ENCODE measurements at regions not wholly inside any gene's neighbourhood (a gene's known extent, or its start where the extent isn't known, plus 50 kb on each side); places are given as distances from the start of the nearest gene placed in this dataset.

DNA sequence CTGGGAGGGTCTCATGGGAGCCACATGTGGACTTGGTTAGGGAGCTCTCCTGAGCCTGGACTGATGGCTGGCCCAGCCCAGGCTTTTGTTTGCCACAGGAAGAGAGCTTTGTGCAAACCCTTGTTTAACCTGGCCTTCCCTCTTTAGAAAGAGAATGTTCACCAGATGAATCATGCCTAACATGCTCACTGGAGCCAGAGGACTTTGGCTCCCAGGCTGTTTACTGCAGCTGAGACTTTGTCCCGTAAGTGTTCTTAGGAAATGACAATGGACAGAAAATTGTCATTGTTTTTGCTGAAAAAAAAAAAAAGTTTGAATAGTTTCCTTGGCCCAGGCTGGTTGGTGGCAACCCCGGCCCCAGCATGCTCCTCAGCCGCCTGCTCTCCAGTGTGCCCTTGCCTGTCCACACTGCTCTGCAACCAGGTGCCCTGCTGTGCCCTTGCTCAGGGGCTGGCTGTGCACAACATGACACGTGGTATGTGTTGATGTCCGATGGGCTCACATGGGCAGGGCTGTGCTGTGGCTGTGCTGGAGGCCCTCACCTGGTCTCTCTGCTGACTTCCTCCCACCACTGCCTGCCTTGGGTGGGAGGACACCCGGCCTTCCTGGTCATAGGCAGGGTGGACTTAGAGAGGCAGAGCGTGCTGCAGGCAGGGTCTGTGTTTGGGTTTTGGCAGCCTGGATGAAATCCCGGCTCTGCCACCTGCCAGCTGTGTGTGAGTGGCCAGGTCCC is 215.3 kb upstream of the ZNF32 start:
- no peak for DNase-seq

DNA sequence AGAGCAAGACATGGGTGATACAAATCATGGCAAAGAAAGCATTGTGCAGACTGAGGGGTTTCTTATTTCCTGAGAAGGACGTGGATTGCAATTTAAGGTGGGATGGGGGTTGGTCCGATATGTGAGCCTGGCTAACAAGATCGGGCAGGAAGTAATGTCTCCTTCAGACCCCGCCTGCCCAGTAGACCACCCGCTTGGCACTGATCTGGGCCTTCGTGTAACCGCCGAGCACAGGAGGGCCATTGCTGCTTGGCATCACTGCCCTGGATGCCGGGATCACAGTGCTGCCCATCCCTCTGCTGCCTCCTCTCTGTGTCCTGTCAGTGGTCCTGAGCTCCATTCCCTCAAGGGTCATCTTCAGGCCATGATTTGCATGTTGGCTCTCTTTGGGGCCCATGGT is 214.6 kb upstream of the ZNF32 start:
- DNase-seq, result no peak

GRCh38 chr10:43862756-43863155 is 214.1 kb upstream of the ZNF32 start:
- no peak for DNase-seq

GRCh38 chr10:43861966-43862751 is 213.5 kb upstream of the ZNF32 start:
- DNase-seq, result no peak

- DNase-seq, result no peak
Observed at GRCh38 chr10:43859016-43859525, 210.4 kb upstream of the ZNF32 start.

GRCh38 chr10:43857931-43858315 is 209.2 kb upstream of the ZNF32 start:
- DNase-seq, result no peak

DNA sequence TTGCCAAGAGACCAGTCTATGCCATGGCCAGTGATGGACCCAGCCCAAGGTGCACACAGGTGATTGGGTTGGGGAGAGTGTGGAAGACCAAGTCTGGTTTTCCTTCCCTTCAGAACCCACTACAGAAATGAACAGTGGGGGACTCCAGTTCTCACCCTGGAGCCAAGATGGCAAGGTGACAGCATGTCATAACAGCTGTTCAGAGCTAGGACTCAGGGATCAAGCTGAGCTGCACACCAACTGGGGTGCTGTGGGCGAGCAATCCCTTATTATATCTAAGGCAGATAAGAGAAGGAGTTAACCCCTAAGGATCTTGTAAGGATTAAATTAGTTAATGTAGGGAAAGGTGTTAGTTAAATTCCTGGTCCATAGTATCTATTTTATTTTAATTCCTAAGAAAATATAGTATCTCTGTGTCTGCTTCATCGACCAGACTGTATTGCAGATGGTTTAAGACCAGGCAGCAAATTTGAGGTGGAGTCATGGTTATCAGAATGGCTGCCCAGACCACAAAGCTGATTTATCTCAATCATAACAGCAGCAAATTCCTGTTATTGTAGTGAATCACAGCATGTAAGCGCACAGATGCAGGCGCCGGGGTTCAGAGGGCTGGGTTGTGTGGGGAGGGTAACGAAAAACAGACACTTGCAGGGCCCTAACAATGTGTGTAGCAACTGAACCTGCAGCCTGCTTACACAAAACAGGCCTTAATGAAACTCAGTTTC is 208.7 kb upstream of the ZNF32 start:
- DNase-seq, result no peak

DNA sequence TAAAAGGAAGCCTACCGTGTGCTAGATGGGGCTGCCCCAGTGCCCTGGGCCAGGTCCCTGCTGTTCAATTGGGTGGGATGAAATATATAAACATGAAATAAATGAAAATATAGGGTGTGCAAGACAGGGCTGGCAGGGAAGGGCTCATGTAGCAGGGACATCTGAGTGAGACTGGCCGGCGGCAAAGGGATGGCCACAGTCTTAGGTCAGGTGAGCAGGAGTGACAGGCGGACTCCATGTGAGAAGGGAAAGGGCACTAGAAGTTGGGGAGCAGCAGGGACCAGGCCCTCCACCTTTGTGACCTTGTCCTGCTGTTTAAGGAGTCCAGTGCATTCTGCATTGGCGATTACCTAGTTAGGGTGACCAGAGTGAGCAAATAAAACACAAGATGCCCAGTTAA is 207.6 kb upstream of the ZNF32 start:
- DNase-seq, result no peak

GRCh38 chr10:43855667-43856210 is 207.1 kb upstream of the ZNF32 start:
- DNase-seq, result no peak

DNA sequence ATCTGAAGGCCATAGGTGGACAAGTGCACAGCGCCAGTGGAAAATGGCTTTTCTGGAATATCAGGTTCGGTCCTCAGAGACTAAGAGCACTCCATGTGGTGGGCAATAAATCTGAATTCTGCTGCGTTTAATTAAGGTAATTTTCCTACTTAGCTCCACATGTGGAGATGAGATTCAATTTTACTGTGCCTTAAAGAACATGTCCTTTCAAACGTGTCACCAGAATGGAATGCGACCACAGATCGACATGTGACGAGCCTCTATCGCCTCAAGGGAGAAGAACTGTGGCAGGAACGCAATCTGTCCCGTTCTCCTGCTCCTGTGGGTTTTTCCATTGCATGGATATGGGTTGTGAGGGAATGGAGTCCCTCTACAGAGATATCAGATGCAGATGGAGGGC is 205.3 kb upstream of the ZNF32 start:
- no peak for DNase-seq

DNA sequence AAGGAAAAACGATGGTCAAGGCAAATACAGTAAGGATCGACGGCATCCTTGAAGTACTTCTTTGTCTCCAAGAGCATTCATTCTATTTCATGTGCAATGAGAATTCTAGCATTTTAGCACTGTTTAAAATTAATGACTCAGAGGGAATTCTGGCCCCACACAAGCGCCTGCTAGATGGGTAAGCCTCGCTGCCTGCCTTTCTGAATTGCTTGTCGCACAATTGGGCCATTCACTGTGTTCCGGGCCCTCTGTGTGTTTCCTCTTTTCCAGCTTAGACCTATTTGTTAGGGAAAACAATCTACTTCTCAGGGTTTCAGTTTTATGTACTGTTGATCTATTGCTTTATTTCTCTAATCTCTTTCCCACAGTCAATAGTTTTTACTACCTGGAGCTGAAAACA is 204.7 kb upstream of the ZNF32 start:
- no peak for DNase-seq

DNA sequence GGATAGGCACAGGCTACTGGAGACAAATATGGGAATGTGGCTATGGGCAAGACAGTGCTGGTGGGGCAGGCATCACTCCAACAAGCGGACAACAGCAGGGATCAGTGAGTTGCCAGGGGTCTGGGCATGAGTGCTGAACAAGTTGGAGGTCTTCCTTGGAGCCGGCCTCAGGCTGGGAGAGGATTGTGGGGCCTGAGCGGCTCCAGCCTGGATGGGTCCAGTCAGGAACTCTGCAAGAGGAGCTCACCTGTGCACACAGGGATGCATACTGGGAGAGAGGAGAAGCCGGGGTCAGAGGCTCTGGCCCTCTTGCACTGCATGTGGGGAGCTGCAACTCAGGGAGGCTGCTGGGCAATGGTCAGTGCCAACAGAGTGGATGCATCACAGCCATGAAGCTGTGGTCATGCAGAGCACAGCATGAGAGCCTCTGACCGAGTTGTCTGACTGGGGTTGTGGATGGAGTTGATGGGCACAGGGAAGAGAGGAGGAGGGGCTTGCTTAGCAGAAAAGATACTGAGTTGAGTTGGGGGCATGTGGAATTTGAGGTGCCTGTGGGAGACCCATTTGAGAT is 204.0 kb upstream of the ZNF32 start:
- no peak for DNase-seq

GRCh38 chr10:43852149-43852548 is 203.5 kb upstream of the ZNF32 start:
- DNase-seq, result no peak

GRCh38 chr10:43851030-43851429 is 202.3 kb upstream of the ZNF32 start:
- no peak for DNase-seq

GRCh38 chr10:43849551-43849950 is 200.9 kb upstream of the ZNF32 start:
- no peak for DNase-seq

DNA sequence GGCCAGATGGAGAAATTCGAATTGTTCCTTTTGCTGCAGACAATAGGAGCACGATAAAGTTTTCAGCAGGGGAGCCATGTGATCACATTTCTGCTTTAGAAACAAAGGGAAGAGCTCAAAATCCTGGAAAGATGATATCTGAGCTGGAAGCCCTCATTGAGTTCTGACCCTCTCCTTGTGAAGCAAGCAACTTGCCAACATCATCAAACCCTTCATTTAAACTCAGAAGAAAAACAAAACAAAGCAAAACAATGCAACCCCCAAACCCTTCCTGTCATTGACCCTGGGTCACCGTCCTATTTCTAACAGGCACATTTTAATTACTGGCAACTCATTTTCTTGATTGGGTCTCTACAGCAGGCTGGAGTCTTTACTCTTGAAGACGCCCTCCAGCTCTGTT is 198.3 kb upstream of the ZNF32 start:
- no peak for DNase-seq

- DNase-seq, result peak in 2 of 5 experiments; percentile 19 to 47
Observed at GRCh38 chr10:43846187-43846680, 197.6 kb upstream of the ZNF32 start.

DNA sequence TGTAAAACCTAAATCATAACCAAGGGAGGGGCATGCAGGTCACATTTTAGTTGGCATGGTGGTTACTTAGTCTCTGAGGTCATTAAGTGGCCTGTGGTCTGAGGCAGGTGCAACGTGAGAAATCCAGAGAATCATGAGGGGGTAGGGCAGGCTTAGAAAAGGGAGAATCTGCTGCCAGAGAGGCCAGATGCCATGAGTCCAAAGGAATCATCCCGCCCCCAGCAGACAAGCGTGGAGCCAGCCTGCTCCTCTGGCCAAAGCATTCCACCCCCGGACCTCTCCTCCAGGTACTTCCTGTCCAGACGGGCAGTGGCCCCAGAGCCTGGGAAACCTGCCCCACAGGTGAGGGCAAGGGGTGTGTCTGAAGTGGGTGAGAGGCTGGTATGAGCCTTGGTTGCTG is 196.4 kb upstream of the ZNF32 start:
- no peak for DNase-seq

- no peak for DNase-seq
Observed at GRCh38 chr10:43844221-43844620, 195.5 kb upstream of the ZNF32 start.

DNA sequence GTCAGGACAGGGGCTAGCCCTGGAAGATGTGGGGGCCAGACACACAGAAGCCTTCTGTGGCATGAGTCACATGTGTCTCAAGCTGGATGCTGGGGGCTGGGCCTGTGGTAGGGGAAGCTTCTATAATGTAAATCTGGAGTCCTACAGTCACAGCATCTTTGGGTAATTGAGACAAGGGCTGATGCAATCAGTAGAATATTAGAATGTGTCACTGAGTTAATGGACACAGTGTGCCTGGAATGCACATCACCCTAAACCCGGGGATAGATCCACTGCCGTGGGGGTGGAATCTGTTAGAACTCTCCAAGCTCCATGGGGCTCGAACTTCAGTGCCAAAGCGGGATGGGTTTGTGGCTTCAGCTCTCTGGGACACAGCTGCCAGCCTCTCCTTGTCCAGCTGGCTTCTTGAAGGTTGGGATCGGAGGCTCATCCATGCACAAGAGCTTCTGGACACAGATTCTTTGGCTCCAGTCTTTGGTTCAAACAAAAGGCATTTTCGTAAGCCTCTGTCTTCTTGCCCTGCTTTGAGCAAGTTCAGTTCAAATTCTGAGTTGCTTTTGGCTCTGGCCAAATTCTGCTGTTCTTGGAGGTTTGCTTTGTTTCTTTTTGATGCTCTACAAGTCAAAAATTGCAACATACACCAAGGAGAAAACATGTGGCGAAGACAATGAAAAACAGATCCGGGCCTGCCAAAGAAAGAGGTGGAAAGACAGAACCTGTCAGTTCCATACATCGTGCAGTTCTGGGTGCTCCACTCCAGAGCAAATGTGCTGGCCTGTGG is 194.8 kb upstream of the ZNF32 start:
- no peak for DNase-seq

GRCh38 chr10:43842496-43842895 is 193.8 kb upstream of the ZNF32 start:
- no peak for DNase-seq

DNA sequence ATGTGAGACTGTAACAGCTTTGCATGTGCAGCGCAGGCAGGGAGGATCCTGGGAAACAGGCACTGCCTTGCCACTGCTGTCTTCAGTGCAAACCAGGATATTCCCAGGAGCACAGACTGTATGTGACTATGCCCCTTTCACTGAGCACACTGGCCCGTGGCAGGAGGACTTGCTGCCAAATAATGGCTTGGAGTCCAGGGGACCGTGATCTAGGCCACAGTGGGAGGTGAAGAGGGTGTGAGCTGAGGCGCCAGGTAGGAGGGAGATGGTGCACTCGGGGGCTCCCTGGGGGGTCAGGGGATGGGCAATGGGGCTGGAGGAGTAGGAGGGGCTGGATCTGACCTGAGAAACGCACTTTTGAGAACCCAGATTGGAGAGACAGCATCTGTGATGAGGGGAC is 193.4 kb upstream of the ZNF32 start:
- no peak for DNase-seq

Data from T-helper 2 cell (primary cell).